B cell (primary cell): ENCODE measurements at regions not wholly inside any gene's neighbourhood (a gene's known extent, or its start where the extent isn't known, plus 50 kb on each side); places are given as distances from the start of the nearest gene placed in this dataset.

ENCODE experiments used
- CTCF ChIP-seq: fragments of 200-600 bp; IDR thresholded peaks from one replicate; pipeline ENCODE4 v1.8.0; 2022; ENCODE audit warnings: antibody characterized with exemption, mild to moderate bottlenecking
- EZH2 ChIP-seq: IDR thresholded peaks from 2 replicates; pipeline ENCODE4 v1.6.1; 2012; ENCODE audit warnings: borderline replicate concordance, low read depth, mild to moderate bottlenecking, moderate library complexity, low read length; ENCODE audit not compliant: insufficient read depth, poor library complexity, severe bottlenecking

- no peak for TF ChIP-seq CTCF
- no peak for TF ChIP-seq EZH2
These were observed 333.5 kb downstream of the BUD13 start for GRCh38 chr11:116439361-116439677.
